PC-3 (cell line): ENCODE measurements at regions not wholly inside any gene's neighbourhood (a gene's known extent, or its start where the extent isn't known, plus 50 kb on each side); places are given as distances from the start of the nearest gene placed in this dataset.
"Not testable (repeated sequence)": the region's sequence is repeated elsewhere in the genome, so short reads cannot be mapped to it uniquely, and the experiment has no call there.

Experiments used
- ATAC-seq: fragments of 200-7000 bp; cut with Tn5 transposase; 2 replicates; pipeline ENCODE4 v1.9.1; 2020; ENCODE audit warnings: mild to moderate bottlenecking, moderate library complexity
- BruUV-seq: library from RNA; stranded (reverse); fragments of 400-500 nt; replicated peaks from 2 replicates; lab custom pipeline; 2021; lab: Mats Ljungman, UMichigan
- CTCF ChIA-PET: fragments of 300-600 bp; sonication (Branson Sonifier 250); formaldehyde crosslinking; loops from one replicate; lab custom pipeline; 2022; ENCODE audit warnings: antibody characterized with exemption; lab: Charles Lee
- POLR2A ChIA-PET: fragments of 300-600 bp; sonication (Branson Sonifier 250); formaldehyde crosslinking; loops from one replicate; lab custom pipeline; 2022; ENCODE audit warnings: antibody characterized with exemption; ENCODE audit not compliant: unreplicated experiment; lab: Charles Lee
- DNase-seq: peaks from one replicate; pipeline ENCODE4 v3.0.0-alpha.2; 2015
- H2AFZ ChIP-seq: fragments of 300-600 bp; sonication (generic); 2 replicates; pipeline ENCODE4 v1.6.0; 2016; ENCODE audit warnings: antibody characterized with exemption, low read length
- H3F3A ChIP-seq: fragments of 300-600 bp; sonication (generic); one replicate; pipeline ENCODE4 v1.6.0; 2017; ENCODE audit warnings: antibody characterized with exemption, low read length, control low read depth, mild to moderate bottlenecking; ENCODE audit not compliant: unreplicated experiment
- H3K27ac ChIP-seq: fragments of 300-600 bp; sonication (generic); 2 replicates; pipeline ENCODE4 v1.5.1; 2016; ENCODE audit warnings: mild to moderate bottlenecking, low read length
- H3K27me3 ChIP-seq: fragments of 300-600 bp; sonication (generic); 2 replicates; pipeline ENCODE4 v1.6.1; 2016; ENCODE audit warnings: low read length, mixed read lengths
- H3K36me3 ChIP-seq: fragments of 300-600 bp; sonication (generic); 2 replicates; pipeline ENCODE4 v1.6.1; 2016; ENCODE audit warnings: low read depth, mixed run types, low read length, mixed read lengths
- H3K4me1 ChIP-seq: fragments of 300-600 bp; sonication (generic); 2 replicates; pipeline ENCODE4 v1.5.1; 2016; ENCODE audit warnings: low read length; ENCODE audit not compliant: insufficient read depth
- H3K4me2 ChIP-seq: fragments of 300-600 bp; sonication (generic); 2 replicates; pipeline ENCODE4 v1.6.0; 2016; ENCODE audit warnings: low read length
- H3K4me3 ChIP-seq: fragments of 300-600 bp; sonication (generic); 2 replicates; pipeline ENCODE4 v1.5.1; 2016; ENCODE audit warnings: mild to moderate bottlenecking, low read length, mixed read lengths
- H3K79me2 ChIP-seq: fragments of 300-600 bp; sonication (generic); 2 replicates; pipeline ENCODE4 v1.6.1; 2017; ENCODE audit warnings: low read length, mixed read lengths
- H3K9ac ChIP-seq: fragments of 300-600 bp; sonication (generic); 2 replicates; pipeline ENCODE4 v1.6.0; 2016; ENCODE audit warnings: mild to moderate bottlenecking, low read length
- H3K9me2 ChIP-seq: fragments of 300-600 bp; sonication (generic); replicated peaks from 2 replicates; pipeline ENCODE4 v1.6.1; 2016; ENCODE audit warnings: mixed run types, low read length, mixed read lengths
- H3K9me3 ChIP-seq: fragments of 300-600 bp; sonication (generic); 2 replicates; pipeline ENCODE4 v1.6.1; 2016; ENCODE audit warnings: low read length, mixed read lengths
- H4K20me1 ChIP-seq: fragments of 300-600 bp; sonication (generic); 2 replicates; pipeline ENCODE4 v1.6.1; 2016; ENCODE audit warnings: low read length, mixed read lengths
- EZH2 ChIP-seq: fragments of 300-600 bp; sonication (generic); IDR thresholded peaks from one replicate; pipeline ENCODE4 v1.6.1; 2017; ENCODE audit warnings: antibody characterized with exemption, mild to moderate bottlenecking, low read length; ENCODE audit not compliant: unreplicated experiment
- EZH2phosphoT487 ChIP-seq: fragments of 300-600 bp; sonication (generic); IDR thresholded peaks from 2 replicates; pipeline ENCODE4 v1.6.1; 2018; ENCODE audit warnings: mild to moderate bottlenecking, antibody characterized with exemption, low read length, borderline replicate concordance
- intact Hi-C: fragments of 100-400 bp; cut with micrococcal nuclease; formaldehyde crosslinking; loops from 2 replicates; pipeline ENCODE4 v1.9.0; 2023
- TF ChIP-seq, protein P1 (sequence below): fragments of 300-600 bp; sonication (generic); conservative IDR thresholded peaks from 2 replicates; pipeline ENCODE4 v1.5.1; 2017; ENCODE audit warnings: antibody characterized with exemption, low read depth, mild to moderate bottlenecking, low read length

DNA sequence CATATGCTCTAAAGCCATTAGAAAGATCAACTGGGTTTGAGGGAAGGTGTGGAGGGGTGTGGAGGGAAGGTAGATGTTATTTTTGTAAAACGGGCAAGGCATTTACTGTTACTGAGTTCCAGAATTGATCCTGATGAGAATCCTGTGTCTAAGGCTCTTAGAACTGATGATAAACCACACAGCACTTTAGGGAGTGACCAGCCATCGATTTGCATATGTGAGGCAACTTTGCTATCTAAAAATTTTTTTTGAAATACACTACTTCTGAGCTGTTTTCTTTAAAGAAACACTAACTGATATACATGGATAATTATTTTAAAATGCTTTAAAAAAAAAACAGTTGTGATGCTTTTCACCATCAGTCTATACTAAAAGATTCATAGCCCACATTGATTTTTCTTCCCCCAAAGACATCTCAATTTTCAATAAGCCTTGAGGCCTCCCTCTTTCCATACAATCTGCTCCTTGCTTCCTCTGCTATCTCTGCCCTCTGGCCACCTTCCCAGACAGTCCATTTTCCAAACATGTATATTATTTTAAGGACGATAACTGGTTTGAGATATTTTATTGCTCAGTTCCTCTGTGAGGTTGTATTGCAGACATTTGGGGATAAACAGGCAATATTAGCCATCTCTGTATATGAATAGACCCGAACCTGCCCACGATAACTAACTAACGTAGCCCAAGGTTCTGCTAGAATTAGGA is 265.9 kb downstream of the EFCAB11 start:
- intact Hi-C loops = no loop called here
- Histone ChIP-seq H4K20me1 (no peaks in the 10 kb centered on the region), H3K9ac (no peak overlapping the region), H3K79me2 (no peaks in the 10 kb centered on the region), H2AFZ (no peak overlapping the region), H3K4me2 (no peak overlapping the region), H3K9me2 (no peaks in the 10 kb centered on the region; the same call in 1 of the 2 replicates), H3K27ac (no peak overlapping the region), H3K9me3 (no peaks in the 10 kb centered on the region), H3K4me1 (no peaks in the 10 kb centered on the region), H3K36me3 (no peaks in the 10 kb centered on the region), H3F3A (no peaks in the 10 kb centered on the region), H3K27me3 (no peaks in the 10 kb centered on the region), H3K4me3 (no peak overlapping the region)
- TF ChIP-seq EZH2 (no peak), EZH2phosphoT487 (no peak)
- TF ChIP-seq, protein P1, sequence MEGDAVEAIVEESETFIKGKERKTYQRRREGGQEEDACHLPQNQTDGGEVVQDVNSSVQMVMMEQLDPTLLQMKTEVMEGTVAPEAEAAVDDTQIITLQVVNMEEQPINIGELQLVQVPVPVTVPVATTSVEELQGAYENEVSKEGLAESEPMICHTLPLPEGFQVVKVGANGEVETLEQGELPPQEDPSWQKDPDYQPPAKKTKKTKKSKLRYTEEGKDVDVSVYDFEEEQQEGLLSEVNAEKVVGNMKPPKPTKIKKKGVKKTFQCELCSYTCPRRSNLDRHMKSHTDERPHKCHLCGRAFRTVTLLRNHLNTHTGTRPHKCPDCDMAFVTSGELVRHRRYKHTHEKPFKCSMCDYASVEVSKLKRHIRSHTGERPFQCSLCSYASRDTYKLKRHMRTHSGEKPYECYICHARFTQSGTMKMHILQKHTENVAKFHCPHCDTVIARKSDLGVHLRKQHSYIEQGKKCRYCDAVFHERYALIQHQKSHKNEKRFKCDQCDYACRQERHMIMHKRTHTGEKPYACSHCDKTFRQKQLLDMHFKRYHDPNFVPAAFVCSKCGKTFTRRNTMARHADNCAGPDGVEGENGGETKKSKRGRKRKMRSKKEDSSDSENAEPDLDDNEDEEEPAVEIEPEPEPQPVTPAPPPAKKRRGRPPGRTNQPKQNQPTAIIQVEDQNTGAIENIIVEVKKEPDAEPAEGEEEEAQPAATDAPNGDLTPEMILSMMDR = no peak
- ChIA-PET CTCF (no interaction called here), POLR2A (interaction anchor here (0.6 kb wide), 1 partner anchor 179 kb away, joined by 4 read pairs; no protein-coding TSS in a partner anchor)
- no peak for DNase-seq
- ATAC-seq = no peak
- BruUV-seq = no TSS peak

DNA sequence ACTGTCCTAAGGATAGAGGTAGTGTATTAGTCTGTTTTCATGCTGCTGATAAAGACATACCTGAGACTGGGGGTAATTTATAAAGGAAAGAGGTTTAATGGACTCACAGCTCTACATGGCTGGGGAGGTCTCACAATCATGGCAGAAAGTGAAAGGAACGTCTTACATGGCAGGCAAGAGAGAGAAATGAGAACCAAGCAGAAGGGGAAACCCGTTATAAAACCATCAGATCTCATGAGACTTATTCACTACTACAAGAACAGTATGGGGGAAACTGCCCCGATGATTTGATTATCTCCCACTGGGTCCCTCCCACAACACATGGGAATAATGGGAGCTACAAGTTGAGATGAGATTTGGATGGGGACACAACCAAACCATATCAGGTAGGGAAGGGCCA is 267.4 kb downstream of the EFCAB11 start:
- H4K20me1 ChIP-seq, ATAC-seq, CTCF ChIA-PET, H3F3A ChIP-seq, H3K4me2 ChIP-seq, H3K36me3 ChIP-seq, POLR2A ChIA-PET, H3K27me3 ChIP-seq, DNase-seq, H3K9me3 ChIP-seq, H3K27ac ChIP-seq, H2AFZ ChIP-seq, BruUV-seq, H3K9ac ChIP-seq, H3K4me1 ChIP-seq, intact Hi-C loops, H3K4me3 ChIP-seq, H3K79me2 ChIP-seq, H3K9me2 ChIP-seq: not testable (repeated sequence)

DNA sequence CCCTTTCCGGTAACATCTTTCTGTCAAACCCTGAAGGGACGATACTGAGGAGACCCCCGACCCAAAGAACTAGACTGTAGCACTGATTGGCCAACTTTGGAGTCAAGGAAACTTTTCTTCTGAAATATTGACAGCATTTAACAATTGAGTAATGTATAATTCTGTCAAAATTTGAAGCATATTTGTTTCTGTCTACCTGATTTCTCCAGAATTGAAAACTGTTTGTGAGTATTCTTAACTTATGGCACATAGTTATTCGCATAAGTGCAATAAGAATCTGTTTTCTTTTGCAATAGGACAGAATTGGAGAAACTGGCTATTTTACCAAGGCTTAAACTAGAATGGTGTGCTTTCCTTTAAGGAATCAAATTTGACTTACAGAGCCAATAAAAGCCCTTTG is 267.1 kb upstream of the FOXN3 start:
- ATAC-seq = no peak
- intact Hi-C loops = no loop called here
- Histone ChIP-seq H3K4me3 (no peak overlapping the region), H3K79me2 (no peaks in the 10 kb centered on the region), H4K20me1 (no peaks in the 10 kb centered on the region), H3K9ac (no peak overlapping the region), H3K9me3 (no peaks in the 10 kb centered on the region), H3K4me2 (no peak overlapping the region), H3K4me1 (no peaks in the 10 kb centered on the region), H3F3A (no peaks in the 10 kb centered on the region), H3K36me3 (no peaks in the 10 kb centered on the region), H2AFZ (no peak overlapping the region), H3K27me3 (no peaks in the 10 kb centered on the region; the same call in 1 of the 2 replicates), H3K27ac (no peak overlapping the region), H3K9me2 (no peaks in the 10 kb centered on the region; the same call in 1 of the 2 replicates)
- no peak for DNase-seq
- POLR2A ChIA-PET = no interaction called here
- TF ChIP-seq EZH2phosphoT487 (no peak), EZH2 (no peak)
- TF ChIP-seq, protein P1 = no peak
- no TSS peak for BruUV-seq
- CTCF ChIA-PET = no interaction called here
